ENCODE measurements at regions not wholly inside any gene's neighbourhood (a gene's known extent, or its start where the extent isn't known, plus 50 kb on each side); places are given as distances from the start of the nearest gene placed in this dataset.

GRCh38 chr2:62303788-62304187 is 107.9 kb downstream of the B3GNT2 start:
- no peak overlapping the region for H3K27ac Mint-ChIP-seq
- H3K36me3 Mint-ChIP-seq (ENCODE audit: insufficient read depth), result no peaks in the 10 kb centered on the region
- H3K9me3 Mint-ChIP-seq (ENCODE audit: low read depth), result no peaks in the 10 kb centered on the region
- peaks cover 20% of the 10 kb centered on the region for H3K4me1 Mint-ChIP-seq (ENCODE audit: low read depth)
- TF ChIP-seq, protein P1, sequence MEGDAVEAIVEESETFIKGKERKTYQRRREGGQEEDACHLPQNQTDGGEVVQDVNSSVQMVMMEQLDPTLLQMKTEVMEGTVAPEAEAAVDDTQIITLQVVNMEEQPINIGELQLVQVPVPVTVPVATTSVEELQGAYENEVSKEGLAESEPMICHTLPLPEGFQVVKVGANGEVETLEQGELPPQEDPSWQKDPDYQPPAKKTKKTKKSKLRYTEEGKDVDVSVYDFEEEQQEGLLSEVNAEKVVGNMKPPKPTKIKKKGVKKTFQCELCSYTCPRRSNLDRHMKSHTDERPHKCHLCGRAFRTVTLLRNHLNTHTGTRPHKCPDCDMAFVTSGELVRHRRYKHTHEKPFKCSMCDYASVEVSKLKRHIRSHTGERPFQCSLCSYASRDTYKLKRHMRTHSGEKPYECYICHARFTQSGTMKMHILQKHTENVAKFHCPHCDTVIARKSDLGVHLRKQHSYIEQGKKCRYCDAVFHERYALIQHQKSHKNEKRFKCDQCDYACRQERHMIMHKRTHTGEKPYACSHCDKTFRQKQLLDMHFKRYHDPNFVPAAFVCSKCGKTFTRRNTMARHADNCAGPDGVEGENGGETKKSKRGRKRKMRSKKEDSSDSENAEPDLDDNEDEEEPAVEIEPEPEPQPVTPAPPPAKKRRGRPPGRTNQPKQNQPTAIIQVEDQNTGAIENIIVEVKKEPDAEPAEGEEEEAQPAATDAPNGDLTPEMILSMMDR (IDR thresholded peaks at IDR 0.05; ENCODE audit: unreplicated experiment), result no peak
- H3K4me3 Mint-ChIP-seq (ENCODE audit: low read depth), result no peak overlapping the region
- H3K27me3 Mint-ChIP-seq, result no peaks in the 10 kb centered on the region
- no peak for DNase-seq (ENCODE audit: low spot score, unreplicated experiment)

DNA sequence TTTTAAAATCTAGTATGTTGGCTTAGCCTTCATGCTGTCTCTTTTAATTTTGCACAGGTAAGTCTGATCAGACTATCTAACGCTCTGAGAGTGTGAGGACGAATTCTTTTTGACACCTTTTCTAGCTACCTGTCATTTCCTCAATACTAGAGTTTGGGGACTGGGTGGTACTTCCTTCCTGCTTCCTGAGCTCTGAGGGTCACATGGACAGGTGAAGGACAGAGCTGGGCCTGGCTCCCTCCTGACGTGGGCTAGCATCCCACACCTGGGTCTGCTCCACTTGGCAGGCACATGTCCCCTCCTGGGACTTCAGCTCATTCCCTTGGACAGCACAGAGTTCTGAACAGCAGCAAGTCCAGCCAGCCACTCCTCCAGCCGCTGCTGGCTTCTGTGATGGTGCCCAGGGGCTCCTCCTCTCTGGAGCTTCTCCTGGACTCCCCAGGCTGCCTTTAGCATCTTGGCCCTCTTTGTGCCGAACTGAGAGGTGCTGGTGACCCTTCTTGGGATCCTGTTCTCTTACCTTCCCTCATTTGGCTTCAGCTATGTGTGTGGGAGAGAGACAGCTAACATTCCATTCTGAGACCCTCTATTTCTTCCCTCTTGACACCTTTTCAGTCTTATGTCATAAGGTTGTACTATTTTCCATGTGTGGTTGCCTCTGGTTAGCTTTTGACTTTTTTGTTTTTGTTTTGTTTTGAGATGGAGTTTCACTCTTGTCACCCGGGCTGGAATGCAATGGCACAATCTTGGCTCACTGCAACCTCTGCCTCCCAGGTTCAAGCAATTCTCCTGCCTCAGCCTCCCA is 106.9 kb downstream of the B3GNT2 start:
- no peaks in the 10 kb centered on the region for H3K27me3 Mint-ChIP-seq
- TF ChIP-seq, protein P1 (IDR thresholded peaks at IDR 0.05; ENCODE audit: unreplicated experiment), result no peak
- DNase-seq (ENCODE audit: low spot score, unreplicated experiment), result no peak
- no peaks in the 10 kb centered on the region for H3K9me3 Mint-ChIP-seq (ENCODE audit: low read depth)
- no peaks in the 10 kb centered on the region for H3K36me3 Mint-ChIP-seq (ENCODE audit: insufficient read depth)
- H3K4me1 Mint-ChIP-seq (ENCODE audit: low read depth), result peaks cover 20% of the 10 kb centered on the region
- peak overlapping the region; percentile 25 for H3K27ac Mint-ChIP-seq
- no peak overlapping the region for H3K4me3 Mint-ChIP-seq (ENCODE audit: low read depth)

GRCh38 chr2:62300925-62301324 is 105.0 kb downstream of the B3GNT2 start:
- no peak for DNase-seq (ENCODE audit: low spot score, unreplicated experiment)
- H3K36me3 Mint-ChIP-seq (ENCODE audit: insufficient read depth), result no peaks in the 10 kb centered on the region
- TF ChIP-seq, protein P1 (IDR thresholded peaks at IDR 0.05; ENCODE audit: unreplicated experiment), result no peak
- H3K27ac Mint-ChIP-seq, result no peak overlapping the region
- H3K9me3 Mint-ChIP-seq (ENCODE audit: low read depth), result no peaks in the 10 kb centered on the region
- peaks cover 2% of the 10 kb centered on the region for H3K27me3 Mint-ChIP-seq
- H3K4me1 Mint-ChIP-seq (ENCODE audit: low read depth), result peaks cover 23% of the 10 kb centered on the region
- no peak overlapping the region for H3K4me3 Mint-ChIP-seq (ENCODE audit: low read depth)

DNA sequence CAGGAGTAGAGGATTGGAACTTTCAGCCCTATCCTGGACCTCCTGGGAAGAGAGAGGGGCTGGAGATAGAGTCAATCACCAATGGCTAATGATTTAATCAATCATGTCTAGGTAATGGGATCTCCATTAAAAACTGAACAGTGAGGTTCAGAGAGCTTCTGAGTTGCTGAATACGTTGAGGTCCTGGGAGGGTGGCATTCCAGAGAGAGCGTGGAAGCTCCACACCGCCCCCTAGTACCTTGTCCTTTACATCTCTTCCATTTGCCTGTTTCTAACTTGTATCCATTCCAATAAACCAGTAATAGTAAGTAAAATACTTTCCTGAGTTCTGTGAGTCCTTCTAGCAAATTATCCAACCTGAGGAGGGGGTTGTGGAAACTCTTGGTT is 101.7 kb downstream of the B3GNT2 start:
- no peaks in the 10 kb centered on the region for H3K9me3 Mint-ChIP-seq (ENCODE audit: low read depth)
- H3K36me3 Mint-ChIP-seq (ENCODE audit: insufficient read depth), result no peaks in the 10 kb centered on the region
- TF ChIP-seq, protein P1 (IDR thresholded peaks at IDR 0.05; ENCODE audit: unreplicated experiment), result peak; percentile 44
- H3K27ac Mint-ChIP-seq, result peak overlapping the region; percentile 66
- no peak overlapping the region for H3K4me3 Mint-ChIP-seq (ENCODE audit: low read depth)
- peaks cover 3% of the 10 kb centered on the region for H3K27me3 Mint-ChIP-seq
- peaks cover 20% of the 10 kb centered on the region for H3K4me1 Mint-ChIP-seq (ENCODE audit: low read depth)
- no peak for DNase-seq (ENCODE audit: low spot score, unreplicated experiment)

GRCh38 chr2:62296832-62297623 is 101.1 kb downstream of the B3GNT2 start:
- Mint-ChIP-seq H3K27ac (peak overlapping the region; percentile 66), H3K4me3 (ENCODE audit: low read depth) (no peak overlapping the region)

More at GRCh38 chr2:62296832-62297623, 101.1 kb downstream of the B3GNT2 start:
- Mint-ChIP-seq H3K4me1 (ENCODE audit: low read depth) (peaks cover 20% of the 10 kb centered on the region), H3K36me3 (ENCODE audit: insufficient read depth) (no peaks in the 10 kb centered on the region), H3K9me3 (ENCODE audit: low read depth) (no peaks in the 10 kb centered on the region), H3K27me3 (peaks cover 3% of the 10 kb centered on the region)
- DNase-seq (ENCODE audit: low spot score, unreplicated experiment), result no peak
- TF ChIP-seq, protein P1 (IDR thresholded peaks at IDR 0.05; ENCODE audit: unreplicated experiment), result no peak
